GM20000 (cell line): ENCODE measurements at regions not wholly inside any gene's neighbourhood (a gene's known extent, or its start where the extent isn't known, plus 50 kb on each side); places are given as distances from the start of the nearest gene placed in this dataset.

ENCODE experiments used
- DNase-seq: peaks from one replicate; pipeline ENCODE4 v3.0.0; 2012; ENCODE audit warnings: low spot score
- TF ChIP-seq, protein P1 (sequence below): IDR thresholded peaks from 2 replicates; pipeline ENCODE4 v1.5.1; 2012; ENCODE audit warnings: mild to moderate bottlenecking, control low read depth; ENCODE audit errors: extremely low read depth, missing control alignments

DNA sequence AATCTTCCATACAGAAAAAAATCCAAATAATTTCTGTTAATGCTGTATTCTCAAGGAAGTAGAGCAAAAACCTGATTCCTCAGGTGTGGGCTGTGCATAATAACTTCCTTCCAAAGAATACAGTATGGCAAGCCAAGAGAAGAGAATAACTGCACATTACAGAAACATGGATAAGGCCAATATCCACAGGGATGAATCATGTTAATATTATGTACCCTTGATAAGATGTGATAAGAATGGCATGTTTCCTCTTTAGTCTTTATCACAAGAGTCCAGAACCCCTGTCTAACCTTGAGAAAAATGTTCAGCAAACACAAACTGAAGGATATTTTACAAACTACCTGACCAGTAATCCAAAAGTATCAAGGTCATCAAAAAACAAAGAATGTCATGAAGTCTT lies 795.8 kb downstream of the SEMA5A start:
- no peak for DNase-seq
- TF ChIP-seq, protein P1, sequence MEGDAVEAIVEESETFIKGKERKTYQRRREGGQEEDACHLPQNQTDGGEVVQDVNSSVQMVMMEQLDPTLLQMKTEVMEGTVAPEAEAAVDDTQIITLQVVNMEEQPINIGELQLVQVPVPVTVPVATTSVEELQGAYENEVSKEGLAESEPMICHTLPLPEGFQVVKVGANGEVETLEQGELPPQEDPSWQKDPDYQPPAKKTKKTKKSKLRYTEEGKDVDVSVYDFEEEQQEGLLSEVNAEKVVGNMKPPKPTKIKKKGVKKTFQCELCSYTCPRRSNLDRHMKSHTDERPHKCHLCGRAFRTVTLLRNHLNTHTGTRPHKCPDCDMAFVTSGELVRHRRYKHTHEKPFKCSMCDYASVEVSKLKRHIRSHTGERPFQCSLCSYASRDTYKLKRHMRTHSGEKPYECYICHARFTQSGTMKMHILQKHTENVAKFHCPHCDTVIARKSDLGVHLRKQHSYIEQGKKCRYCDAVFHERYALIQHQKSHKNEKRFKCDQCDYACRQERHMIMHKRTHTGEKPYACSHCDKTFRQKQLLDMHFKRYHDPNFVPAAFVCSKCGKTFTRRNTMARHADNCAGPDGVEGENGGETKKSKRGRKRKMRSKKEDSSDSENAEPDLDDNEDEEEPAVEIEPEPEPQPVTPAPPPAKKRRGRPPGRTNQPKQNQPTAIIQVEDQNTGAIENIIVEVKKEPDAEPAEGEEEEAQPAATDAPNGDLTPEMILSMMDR: no peak

DNA sequence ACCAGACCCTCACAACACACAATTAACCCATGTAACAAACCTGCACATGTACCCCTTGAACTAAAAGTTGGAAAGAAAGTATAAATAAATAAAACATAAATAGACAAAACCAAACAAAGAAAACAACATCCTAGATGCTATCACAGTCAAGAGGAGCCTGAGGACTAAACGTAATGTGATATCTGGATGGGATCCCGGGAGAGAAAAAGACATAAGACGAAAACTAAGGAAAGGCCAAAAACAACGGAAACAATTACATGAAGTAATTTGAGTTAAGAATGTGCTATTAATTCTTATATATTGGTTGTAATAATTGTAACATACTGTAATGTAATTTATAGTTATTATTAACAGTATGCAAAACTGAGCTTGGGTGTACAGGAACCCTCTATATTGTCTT lies 793.9 kb downstream of the SEMA5A start:
- no peak for DNase-seq
- TF ChIP-seq, protein P1: no peak

DNA sequence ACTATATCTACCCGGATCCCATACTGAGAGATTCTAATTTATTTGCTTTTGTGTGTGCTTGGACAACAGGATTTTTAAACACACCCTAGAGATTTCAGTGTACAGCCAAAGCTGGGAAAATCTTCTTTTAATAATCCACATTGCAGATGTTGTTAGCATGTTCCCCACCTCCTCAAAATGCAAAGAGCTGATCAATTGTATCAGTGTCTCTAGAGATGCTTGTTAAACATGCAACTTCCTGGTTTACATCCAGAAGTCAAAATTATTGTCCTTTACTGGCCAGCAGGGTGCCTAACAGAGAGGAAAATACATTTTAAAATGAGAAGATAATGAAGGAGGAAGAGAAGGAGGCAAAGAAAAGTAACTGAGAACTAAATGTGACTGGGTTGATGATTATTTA lies 793.3 kb downstream of the SEMA5A start:
- no peak for DNase-seq
- TF ChIP-seq, protein P1: no peak

DNA sequence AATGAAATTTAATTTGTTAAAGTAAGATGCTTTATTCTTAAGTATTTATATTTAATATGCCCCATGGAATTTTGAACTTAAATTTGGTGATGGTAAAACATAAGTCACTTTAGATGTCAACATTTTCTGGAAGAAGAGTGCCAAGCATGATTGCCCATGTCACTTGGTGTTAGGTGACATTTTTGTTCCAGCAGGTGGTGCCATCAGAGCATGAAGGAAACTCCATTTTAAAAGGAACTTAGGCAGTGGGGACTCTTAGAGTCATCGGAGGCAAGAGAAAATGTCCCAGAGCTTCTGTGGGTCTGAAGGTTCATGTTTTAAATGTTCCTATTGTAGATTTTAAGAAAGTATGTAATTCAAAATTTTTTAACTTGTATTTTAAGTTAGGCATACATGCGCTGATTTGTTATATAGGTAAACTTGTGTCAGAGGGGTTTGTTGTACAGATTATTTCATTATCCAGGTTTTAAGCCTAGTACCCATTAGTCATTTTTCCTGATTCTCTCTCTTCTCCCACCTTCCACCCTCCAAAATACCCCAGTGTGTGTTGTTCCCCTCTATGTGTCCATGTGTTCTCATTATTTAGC lies 789.3 kb downstream of the SEMA5A start:
- DNase-seq: peak; percentile 11
- TF ChIP-seq, protein P1: no peak

DNA sequence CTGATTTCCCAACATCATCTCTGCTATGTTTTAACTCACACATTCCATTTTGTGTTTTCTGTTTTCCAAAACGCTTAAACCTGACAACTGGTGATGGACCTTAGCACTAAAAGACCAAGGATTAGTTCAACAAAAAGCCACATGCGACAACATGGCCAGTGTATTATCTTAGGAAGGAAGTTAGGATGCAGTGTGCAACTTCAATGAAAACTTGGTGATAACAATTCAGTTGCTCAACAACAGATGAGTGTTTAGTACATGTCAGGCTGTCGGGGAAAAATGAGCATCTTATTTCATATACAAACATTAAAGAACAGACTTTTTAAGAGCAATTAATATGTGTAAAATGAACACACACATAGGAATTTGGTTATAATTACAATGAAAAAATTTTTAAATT lies 780.0 kb downstream of the SEMA5A start:
- DNase-seq: no peak
- TF ChIP-seq, protein P1: no peak

DNA sequence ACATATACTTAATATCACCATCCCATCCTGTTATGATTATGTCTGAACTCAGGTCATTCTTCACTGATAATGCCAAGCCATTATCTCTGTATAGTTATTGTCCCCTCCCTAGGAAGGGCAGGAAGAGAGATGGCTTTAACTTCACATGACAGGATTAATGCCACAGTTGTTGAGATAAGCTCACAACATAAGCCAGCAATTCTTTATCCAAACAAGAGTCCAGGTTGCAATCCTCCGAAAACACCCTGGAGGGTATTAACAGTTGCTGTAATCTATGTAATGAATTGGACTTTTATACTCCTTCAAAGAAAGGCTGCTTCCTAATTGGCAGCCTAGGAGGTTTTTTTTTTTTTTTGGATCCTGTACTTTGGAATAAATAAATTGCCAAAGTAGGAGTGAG lies 779.4 kb downstream of the SEMA5A start:
- DNase-seq: no peak

DNA sequence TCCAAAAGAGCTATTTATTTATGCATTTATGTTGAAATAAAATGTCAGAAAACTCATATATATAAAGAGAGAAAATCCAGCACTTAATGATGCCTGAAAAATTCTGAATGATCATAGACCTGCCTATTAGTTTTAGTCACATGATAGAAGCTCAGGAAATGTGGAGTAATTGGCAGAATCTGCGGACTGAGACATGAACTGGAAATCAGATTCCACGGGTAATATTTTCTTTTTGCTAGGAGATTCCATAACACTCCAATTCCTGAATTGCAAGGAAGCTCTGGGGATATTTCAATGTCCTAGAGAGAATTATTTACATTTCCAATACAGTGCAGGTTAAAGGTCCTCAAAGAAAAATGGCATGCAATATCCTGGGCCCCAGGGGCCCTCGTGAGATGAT lies 778.8 kb downstream of the SEMA5A start:
- DNase-seq: no peak
- TF ChIP-seq, protein P1: no peak

More for the DNA sequence above, 779.4 kb downstream of the SEMA5A start:
- TF ChIP-seq, protein P1: no peak
